ENCODE measurements at regions not wholly inside any gene's neighbourhood (a gene's known extent, or its start where the extent isn't known, plus 50 kb on each side); places are given as distances from the start of the nearest gene placed in this dataset.

DNA sequence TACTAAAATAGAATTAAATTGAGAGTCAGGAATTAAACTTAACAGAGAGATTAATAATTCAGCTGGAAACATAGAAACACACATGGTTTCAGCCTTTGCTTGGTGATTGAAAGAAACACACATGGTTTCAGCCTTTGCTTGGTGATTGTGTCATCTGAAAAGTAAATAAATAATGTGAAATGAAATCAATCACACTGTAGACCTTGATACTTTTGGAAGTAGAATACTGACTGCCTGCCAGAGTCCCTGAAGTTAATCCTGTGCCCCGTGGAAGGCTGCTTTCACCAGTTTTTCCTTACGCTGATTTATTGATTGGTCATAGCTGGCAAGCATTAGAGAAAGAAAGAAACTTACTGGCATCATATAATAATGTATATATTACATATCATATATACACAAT lies 1252.7 kb upstream of the FAM98A start:
- DNase-seq (ENCODE audit: extremely low read depth, low read depth) = no peak
- TF ChIP-seq, protein P1, sequence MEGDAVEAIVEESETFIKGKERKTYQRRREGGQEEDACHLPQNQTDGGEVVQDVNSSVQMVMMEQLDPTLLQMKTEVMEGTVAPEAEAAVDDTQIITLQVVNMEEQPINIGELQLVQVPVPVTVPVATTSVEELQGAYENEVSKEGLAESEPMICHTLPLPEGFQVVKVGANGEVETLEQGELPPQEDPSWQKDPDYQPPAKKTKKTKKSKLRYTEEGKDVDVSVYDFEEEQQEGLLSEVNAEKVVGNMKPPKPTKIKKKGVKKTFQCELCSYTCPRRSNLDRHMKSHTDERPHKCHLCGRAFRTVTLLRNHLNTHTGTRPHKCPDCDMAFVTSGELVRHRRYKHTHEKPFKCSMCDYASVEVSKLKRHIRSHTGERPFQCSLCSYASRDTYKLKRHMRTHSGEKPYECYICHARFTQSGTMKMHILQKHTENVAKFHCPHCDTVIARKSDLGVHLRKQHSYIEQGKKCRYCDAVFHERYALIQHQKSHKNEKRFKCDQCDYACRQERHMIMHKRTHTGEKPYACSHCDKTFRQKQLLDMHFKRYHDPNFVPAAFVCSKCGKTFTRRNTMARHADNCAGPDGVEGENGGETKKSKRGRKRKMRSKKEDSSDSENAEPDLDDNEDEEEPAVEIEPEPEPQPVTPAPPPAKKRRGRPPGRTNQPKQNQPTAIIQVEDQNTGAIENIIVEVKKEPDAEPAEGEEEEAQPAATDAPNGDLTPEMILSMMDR (IDR thresholded peaks at IDR 0.05; ENCODE audit: low read depth, low read length) = no peak

DNA sequence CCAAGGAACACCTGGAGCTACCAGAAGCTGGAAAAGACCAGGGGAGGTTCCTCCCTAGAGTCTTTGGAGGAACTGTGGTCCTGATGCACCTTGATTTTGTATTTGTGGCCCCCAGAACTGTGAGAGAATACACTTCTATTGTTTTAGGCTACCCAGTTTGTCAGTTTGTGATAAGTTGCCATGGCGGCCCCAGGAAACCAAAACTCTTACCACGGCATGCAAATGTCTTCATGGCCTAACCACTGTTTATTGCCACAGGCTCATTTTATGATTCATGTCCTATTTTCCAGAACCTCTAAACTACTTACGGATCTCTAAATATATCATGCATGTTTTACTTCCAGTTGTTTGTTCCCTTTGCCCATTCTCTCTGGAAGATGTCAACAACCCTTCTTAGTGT lies 1250.7 kb upstream of the FAM98A start:
- TF ChIP-seq, protein P1 (IDR thresholded peaks at IDR 0.05; ENCODE audit: low read depth, low read length) = no peak

DNA sequence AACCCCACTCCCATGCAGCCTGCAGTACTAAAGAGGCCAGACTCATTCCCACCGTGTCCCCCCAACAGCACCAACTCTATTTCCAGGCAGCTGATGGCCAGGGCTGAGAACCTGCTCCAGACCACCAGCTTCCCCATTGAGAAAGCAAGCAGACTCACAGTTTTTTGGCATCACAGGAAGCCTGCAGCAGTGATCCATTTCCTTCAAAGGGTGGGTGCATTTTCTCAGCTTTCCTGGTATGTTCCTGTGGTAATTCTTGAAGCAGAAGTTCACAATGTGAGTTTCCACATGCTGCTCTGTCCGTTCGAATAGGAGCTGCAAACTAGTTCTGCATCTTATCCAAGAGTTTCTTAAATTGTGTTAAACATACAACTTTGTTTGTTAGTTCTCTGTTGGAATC lies 1249.6 kb upstream of the FAM98A start:
- TF ChIP-seq, protein P1 (IDR thresholded peaks at IDR 0.05; ENCODE audit: low read depth, low read length) = no peak
- DNase-seq (ENCODE audit: extremely low read depth, low read depth) = no peak

More for the DNA sequence above, 1250.7 kb upstream of the FAM98A start:
- DNase-seq (ENCODE audit: extremely low read depth, low read depth) = no peak

DNA sequence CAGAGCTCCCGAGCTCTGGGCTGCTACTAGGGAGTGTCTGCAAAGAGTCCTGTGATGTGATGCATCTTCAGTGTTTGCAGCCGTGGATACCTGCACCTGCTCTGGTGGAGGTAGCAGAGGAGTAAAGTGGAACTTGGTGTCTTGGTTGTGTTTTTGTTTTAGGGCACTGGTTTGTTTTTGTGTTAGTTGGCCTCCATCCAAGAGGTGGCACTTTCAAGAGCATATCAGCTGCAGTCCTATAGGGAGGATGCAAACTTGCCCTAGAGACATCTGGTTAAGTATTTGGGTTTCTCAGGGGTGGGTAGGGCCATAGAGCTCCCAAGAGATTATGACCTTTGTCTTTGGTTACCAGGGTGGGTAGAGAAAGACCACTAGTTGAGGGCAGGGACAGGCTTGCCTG lies 1249.0 kb upstream of the FAM98A start:
- no peak for DNase-seq (ENCODE audit: extremely low read depth, low read depth)
- TF ChIP-seq, protein P1 (IDR thresholded peaks at IDR 0.05; ENCODE audit: low read depth, low read length) = no peak

DNA sequence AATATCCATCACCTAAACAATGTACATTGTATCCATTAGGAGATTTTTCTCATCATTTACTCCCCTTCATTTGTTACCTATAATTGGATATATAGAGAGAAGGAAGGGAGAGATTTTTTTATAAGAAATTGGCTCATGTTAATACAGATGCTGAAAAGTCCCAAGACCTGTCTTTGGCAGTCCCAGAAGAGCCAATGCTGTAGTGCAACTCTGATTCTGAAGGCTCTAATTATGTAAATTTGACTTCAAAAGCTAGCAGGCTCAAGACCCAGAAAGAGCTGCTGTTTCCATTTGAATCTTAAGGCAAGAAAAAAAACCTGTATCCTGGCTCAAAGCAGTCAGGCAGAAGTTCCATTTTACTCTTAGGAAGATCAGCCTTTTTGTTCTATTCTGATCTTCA lies 1245.5 kb upstream of the FAM98A start:
- no peak for DNase-seq (ENCODE audit: extremely low read depth, low read depth)
- TF ChIP-seq, protein P1 (IDR thresholded peaks at IDR 0.05; ENCODE audit: low read depth, low read length) = no peak

DNA sequence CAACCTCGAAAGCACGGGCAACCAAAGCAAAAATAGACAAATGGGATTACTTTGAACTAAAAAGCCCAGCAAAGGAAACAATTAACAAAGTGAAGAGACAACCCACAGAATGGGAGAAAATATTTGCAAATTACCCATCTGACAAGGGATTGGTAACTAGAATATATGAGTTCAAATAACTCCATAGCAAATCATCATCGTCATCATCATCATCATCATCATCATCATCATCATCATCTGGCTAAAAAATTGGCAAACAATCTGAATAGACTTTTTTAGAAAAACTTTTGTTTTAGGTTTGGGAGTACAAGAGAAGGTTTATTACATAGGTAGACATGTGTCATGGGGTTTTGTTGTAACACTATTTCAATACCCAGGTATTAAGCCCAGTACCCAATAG lies 1239.3 kb upstream of the FAM98A start:
- no peak for DNase-seq (ENCODE audit: extremely low read depth, low read depth)
- TF ChIP-seq, protein P1 (IDR thresholded peaks at IDR 0.05; ENCODE audit: low read depth, low read length) = no peak

DNA sequence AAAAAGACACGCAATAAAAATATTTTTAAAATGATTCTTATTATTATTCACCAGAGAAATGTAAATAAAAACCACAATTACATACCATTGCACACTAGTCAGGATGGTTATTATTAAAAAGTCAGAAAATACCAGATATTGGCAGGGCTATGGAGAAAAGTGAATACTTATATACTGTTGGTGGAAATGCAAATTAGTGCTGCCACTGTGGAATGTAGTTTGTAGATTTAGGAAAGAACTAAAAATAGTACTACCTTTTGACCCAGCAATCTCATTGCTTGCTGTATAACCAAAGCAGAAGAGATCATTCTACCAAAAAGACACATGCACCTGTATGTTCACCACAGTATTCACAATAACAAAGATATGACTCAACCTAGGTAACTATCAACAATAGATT lies 1237.3 kb upstream of the FAM98A start:
- TF ChIP-seq, protein P1 (IDR thresholded peaks at IDR 0.05; ENCODE audit: low read depth, low read length) = no peak
- no peak for DNase-seq (ENCODE audit: extremely low read depth, low read depth)
